ENCODE measurements at regions not wholly inside any gene's neighbourhood (a gene's known extent, or its start where the extent isn't known, plus 50 kb on each side); places are given as distances from the start of the nearest gene placed in this dataset.

- no peak for TF ChIP-seq CTCF (conservative IDR thresholded peaks at IDR 0.05; ENCODE audit: low read depth, low read length)
- no peak for TF ChIP-seq EZH2 (IDR thresholded peaks at IDR 0.05; ENCODE audit: borderline replicate concordance, low read depth, low read length, poor library complexity, severe bottlenecking)
Observed at GRCh38 chr3:177721864-177722785, 524.8 kb upstream of the TBL1XR1 start.

Measured in A673 (cell line).